Fibroblast of villous mesenchyme (primary cell): ENCODE measurements at regions not wholly inside any gene's neighbourhood (a gene's known extent, or its start where the extent isn't known, plus 50 kb on each side); places are given as distances from the start of the nearest gene placed in this dataset.

Source experiments
- DNase-seq: peaks from one replicate; pipeline ENCODE4 v3.0.0-alpha.2; 2010; ENCODE audit warnings: low read depth
- H3K4me3 ChIP-seq: 2 replicates; pipeline ENCODE4 v1.5.1; 2011; ENCODE audit warnings: low read depth, mild to moderate bottlenecking, low read length
- CTCF ChIP-seq: IDR thresholded peaks from 2 replicates; pipeline ENCODE4 v1.5.1; 2012; ENCODE audit warnings: low read depth, mild to moderate bottlenecking, low read length; ENCODE audit not compliant: insufficient read depth

DNA sequence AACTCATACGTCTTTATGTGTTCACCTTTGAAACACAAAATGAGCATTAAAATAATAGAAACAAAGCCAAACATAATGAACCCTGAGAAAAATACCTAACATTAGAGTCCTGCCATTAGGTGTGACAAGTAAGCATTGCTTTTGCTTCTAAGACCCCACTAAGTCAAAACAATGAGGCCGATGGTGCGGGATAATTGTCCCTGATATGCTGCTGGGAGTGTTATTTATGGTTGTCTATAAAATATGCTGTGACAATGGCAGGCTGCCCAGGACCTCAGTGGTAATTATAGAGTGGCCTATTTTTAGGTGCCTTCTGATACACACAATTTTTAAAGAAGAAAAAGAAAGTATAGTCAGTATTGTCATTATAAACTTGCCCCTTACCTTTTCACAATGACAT, 1423.1 kb downstream of the AMY1C start:
- no peak overlapping the region for H3K4me3 ChIP-seq
- no peak for TF ChIP-seq CTCF
- DNase-seq = no peak

GRCh38 chr1:105180789-105181188, 1431.1 kb downstream of the AMY1C start:
- no peak for TF ChIP-seq CTCF
- no peak for DNase-seq
- H3K4me3 ChIP-seq = no peak overlapping the region

DNA sequence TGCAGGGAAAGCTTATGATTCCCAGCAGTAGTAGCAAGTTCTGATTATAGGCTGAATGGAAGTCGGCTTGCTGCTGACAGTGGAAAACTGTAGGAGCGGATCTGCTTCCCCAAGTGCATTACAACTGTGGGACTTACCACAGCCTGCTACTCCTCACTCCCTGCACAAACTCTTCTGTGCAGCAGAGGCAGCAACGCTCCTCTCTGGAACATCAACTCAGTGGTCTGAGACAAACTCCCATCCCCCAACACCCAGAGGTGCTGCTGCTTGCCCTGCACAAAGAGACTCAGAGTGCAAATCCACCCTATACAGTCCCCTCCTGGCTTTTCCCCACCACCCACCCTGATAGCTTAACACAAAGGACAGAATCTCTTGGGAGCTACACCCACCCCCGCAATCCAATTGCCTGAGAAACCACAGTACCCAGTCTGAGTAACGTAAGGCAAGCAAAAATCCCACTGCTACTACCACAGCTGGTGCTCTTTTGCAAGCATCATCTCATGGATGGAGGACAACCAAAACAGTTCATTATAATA, 1455.2 kb downstream of the AMY1C start:
- no peak for DNase-seq
- H3K4me3 ChIP-seq = no peak overlapping the region
- TF ChIP-seq CTCF = no peak

DNA sequence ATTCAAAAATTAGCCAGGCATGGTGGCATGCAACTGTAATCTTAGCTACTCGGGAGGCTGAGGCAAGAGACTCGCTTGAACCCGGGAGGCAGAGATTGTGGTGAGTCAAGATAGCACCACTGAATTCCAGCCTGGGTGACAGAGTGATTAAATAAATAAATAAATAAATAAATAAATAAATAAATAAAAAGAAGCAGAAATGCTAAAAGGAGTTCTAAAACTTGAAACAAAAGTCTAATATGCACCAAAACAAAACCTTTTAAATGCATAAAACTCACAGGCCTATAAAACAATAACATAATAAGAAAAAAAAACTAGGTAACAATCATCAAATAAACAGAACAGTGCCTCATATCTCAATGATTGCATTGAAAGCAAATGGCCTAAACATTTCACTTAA, 1458.9 kb downstream of the AMY1C start:
- DNase-seq = no peak
- no peak for TF ChIP-seq CTCF
- no peak overlapping the region for H3K4me3 ChIP-seq

- no peak for DNase-seq
- no peak for TF ChIP-seq CTCF
- H3K4me3 ChIP-seq = no peak overlapping the region
These were observed 1461.0 kb downstream of the AMY1C start for GRCh38 chr1:105210747-105211146.

DNA sequence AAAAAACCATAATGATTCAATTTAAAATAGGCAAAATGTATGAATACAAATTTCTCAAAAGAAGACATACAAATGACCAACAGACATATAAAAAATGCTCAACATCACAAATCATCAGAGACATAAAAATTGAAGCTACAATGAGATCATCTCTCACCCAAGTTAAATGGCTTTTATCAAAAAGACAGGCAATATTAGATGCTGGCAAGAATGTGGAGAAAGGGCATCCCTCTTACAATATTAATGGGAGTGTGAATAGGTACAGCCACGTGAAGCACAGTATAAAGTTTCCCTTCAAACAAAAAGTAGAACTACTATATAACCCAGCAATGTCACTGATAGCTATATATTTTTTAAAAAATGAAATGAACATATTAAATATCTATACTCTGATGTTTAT, 1481.7 kb downstream of the AMY1C start:
- no peak overlapping the region for H3K4me3 ChIP-seq
- TF ChIP-seq CTCF = no peak
- no peak for DNase-seq

DNA sequence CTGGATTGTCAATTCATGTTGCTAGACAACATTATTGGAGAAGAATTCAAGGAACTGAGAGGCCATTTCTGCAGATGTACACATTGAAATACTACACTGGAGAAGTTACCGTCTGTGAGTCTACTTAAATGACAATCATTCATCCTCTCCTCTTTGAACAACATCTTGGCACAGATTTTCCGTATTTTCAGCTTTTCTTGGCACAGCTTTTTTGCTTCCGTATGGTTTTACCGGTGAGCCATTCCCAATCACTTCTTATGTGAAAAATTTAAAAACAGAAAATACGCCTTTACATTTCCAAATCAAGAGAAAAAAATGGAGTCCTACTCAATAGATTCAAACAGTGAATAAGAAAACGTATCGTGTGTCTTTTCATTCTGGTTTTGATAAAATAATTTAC, 1493.7 kb downstream of the AMY1C start:
- no peak overlapping the region for H3K4me3 ChIP-seq
- TF ChIP-seq CTCF = no peak
- no peak for DNase-seq
